GM12891 (cell line): ENCODE measurements at regions not wholly inside any gene's neighbourhood (a gene's known extent, or its start where the extent isn't known, plus 50 kb on each side); places are given as distances from the start of the nearest gene placed in this dataset.

Experiments
- POLR2A ChIP-seq: IDR thresholded peaks from 2 replicates; pipeline ENCODE4 v1.6.1; 2011; ENCODE audit warnings: low read depth, low read length, control low read depth
- POLR2AphosphoS5 ChIP-seq: IDR thresholded peaks from 2 replicates; pipeline ENCODE4 v1.6.1; 2011; ENCODE audit warnings: low read depth, low read length, control low read depth
- POU2F2 ChIP-seq: IDR thresholded peaks from 2 replicates; pipeline ENCODE4 v1.6.1; 2011; ENCODE audit warnings: low read depth, mild to moderate bottlenecking, control low read depth, low read length, moderate library complexity
- SPI1 ChIP-seq: IDR thresholded peaks from 2 replicates; pipeline ENCODE4 v1.6.1; 2011; ENCODE audit warnings: low read depth, low read length, control low read depth
- TAF1 ChIP-seq: IDR thresholded peaks from 2 replicates; pipeline ENCODE4 v1.6.1; 2011; ENCODE audit warnings: low read depth, low read length, control low read depth

DNA sequence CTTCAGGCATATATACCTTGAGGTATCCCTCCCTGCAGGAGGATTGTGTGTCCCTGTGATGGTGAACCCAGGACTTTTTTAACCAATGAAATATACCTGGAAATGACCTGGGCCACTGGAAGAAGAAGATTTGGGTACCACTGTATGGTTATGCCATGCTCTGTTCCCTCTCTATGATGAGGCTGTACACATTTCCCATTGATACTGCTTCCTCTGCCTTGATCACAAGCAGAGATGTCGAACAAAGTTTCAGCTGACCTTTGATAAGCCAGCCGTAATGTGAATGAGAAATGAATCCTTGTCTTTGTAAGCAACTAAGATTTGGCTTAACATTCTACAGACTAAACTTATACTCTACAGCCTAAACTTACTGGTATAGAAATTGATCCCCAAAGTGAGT is 78.4 kb upstream of the SPOPL start:
- no peak for TF ChIP-seq POLR2AphosphoS5
- TF ChIP-seq TAF1: no peak
- TF ChIP-seq POLR2A: no peak
- no peak for TF ChIP-seq SPI1
- no peak for TF ChIP-seq POU2F2
